ENCODE measurements at regions not wholly inside any gene's neighbourhood (a gene's known extent, or its start where the extent isn't known, plus 50 kb on each side); places are given as distances from the start of the nearest gene placed in this dataset.

- Histone ChIP-seq H3K27ac (no peak overlapping the region), H3K4me3 (no peak overlapping the region), H3K9me3 (no peaks in the 10 kb centered on the region), H3K4me1 (ENCODE audit: insufficient read depth) (no peaks in the 10 kb centered on the region), H3K36me3 (no peaks in the 10 kb centered on the region), H3K27me3 (no peaks in the 10 kb centered on the region)
- TF ChIP-seq POLR2A (IDR thresholded peaks at IDR 0.05), result no peak
- no peak for DNase-seq
- 65 to 68% (median 67%) methylated on average over 2 of the region's 2 CpGs for WGBS, 3 donors
- intact Hi-C loops (cut with DNase I), result no loop called here
Observed at GRCh38 chr5:9841516-9842170, 211.5 kb upstream of the TAS2R1 start.

- TF ChIP-seq, protein P1, sequence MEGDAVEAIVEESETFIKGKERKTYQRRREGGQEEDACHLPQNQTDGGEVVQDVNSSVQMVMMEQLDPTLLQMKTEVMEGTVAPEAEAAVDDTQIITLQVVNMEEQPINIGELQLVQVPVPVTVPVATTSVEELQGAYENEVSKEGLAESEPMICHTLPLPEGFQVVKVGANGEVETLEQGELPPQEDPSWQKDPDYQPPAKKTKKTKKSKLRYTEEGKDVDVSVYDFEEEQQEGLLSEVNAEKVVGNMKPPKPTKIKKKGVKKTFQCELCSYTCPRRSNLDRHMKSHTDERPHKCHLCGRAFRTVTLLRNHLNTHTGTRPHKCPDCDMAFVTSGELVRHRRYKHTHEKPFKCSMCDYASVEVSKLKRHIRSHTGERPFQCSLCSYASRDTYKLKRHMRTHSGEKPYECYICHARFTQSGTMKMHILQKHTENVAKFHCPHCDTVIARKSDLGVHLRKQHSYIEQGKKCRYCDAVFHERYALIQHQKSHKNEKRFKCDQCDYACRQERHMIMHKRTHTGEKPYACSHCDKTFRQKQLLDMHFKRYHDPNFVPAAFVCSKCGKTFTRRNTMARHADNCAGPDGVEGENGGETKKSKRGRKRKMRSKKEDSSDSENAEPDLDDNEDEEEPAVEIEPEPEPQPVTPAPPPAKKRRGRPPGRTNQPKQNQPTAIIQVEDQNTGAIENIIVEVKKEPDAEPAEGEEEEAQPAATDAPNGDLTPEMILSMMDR (IDR thresholded peaks at IDR 0.05), result no peak
- no peak for TF ChIP-seq POLR2A (IDR thresholded peaks at IDR 0.05)
- no peak for TF ChIP-seq EP300 (IDR thresholded peaks at IDR 0.05)
- Histone ChIP-seq H3K27ac (no peak overlapping the region), H3K36me3 (no peaks in the 10 kb centered on the region), H3K27me3 (no peaks in the 10 kb centered on the region), H3K9me3 (no peaks in the 10 kb centered on the region), H3K4me1 (ENCODE audit: insufficient read depth) (no peaks in the 10 kb centered on the region), H3K4me3 (no peak overlapping the region)
- 39 to 63% (median 45%) methylated on average over 7 of the region's 7 CpGs for WGBS, 3 donors
- intact Hi-C loops (cut with DNase I), result no loop called here
- DNase-seq, result no peak
Observed at GRCh38 chr5:9838916-9839315, 208.8 kb upstream of the TAS2R1 start.

DNA sequence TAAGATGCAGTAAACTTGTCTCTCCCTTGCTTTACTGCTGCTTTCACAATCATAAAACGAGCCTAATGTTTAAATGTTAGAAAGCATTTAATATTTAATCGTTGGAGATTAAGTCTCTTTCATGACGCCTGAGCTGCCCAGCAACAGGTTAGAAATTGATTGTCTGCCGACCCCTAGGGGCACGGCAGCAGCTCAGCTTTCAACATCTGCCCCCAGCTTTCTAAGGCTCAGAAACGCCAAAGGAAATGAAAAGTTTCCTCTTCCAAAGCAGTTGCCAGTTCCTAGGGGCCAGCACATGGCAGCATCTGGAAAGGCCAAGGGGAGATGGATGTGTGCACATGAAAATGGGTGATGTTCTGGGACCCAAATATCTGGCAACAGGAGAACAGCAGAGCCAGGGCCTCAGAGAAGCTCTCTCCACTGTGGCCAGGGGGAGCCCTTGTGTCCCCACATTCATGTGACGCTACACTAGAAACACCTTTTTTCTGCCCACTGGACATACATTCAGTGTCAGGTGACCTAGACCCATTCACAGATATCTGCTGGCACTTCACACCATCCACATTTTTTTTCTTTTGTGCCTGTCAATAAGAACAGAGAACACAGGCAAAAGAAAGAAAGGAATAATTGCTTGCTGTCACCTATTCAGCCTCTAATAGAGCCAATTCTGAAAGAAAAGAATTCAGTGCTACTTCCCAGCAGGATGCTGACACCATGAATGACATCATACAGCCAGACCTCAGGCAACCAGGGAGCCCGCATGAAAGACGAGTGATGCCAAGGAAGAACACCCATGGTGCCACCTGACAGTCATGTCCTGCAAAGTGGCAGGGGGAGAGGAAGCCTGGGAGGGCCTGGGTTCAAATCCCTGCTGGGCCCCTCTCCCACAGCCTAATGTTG lies 205.0 kb upstream of the TAS2R1 start:
- Histone ChIP-seq H3K4me3 (no peak overlapping the region), H3K27me3 (no peaks in the 10 kb centered on the region), H3K36me3 (no peaks in the 10 kb centered on the region), H3K4me1 (ENCODE audit: insufficient read depth) (no peaks in the 10 kb centered on the region), H3K27ac (no peak overlapping the region), H3K9me3 (no peaks in the 10 kb centered on the region)
- WGBS, 3 donors, result 29 to 31% (median 31%) methylated on average over 9 of the region's 9 CpGs
- TF ChIP-seq POLR2A (IDR thresholded peaks at IDR 0.05), result no peak
- TF ChIP-seq, protein P1 (IDR thresholded peaks at IDR 0.05), result no peak
- no peak for TF ChIP-seq EP300 (IDR thresholded peaks at IDR 0.05)
- no peak for DNase-seq
- intact Hi-C loops (cut with DNase I), result no loop called here

DNA sequence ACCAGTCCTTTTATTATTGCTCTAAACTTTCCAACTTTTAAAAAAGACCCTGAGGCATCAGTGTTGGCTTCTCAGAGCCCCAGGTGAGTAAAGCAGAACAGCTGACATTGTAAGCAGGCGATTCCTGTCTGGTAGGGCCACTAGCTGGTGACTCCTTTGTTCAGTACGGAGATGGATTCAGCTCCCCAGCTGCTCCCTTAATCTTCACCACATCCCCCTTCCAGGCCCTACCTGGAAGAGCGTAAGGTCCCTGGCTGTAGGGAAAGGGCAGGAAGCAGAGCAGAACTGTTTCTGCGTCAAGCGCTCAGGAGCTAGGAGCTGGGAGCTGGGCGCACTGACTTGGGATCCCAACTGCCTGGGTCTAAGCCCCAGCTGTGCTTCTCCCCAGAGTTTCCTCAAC lies 203.7 kb upstream of the TAS2R1 start:
- TF ChIP-seq, protein P1 (IDR thresholded peaks at IDR 0.05), result no peak
- TF ChIP-seq POLR2A (IDR thresholded peaks at IDR 0.05) (no peak), EP300 (IDR thresholded peaks at IDR 0.05) (no peak)
- no peak for DNase-seq
- Histone ChIP-seq H3K9me3 (no peaks in the 10 kb centered on the region), H3K36me3 (no peaks in the 10 kb centered on the region), H3K4me1 (ENCODE audit: insufficient read depth) (no peaks in the 10 kb centered on the region), H3K4me3 (no peak overlapping the region), H3K27me3 (no peaks in the 10 kb centered on the region), H3K27ac (no peak overlapping the region)
- WGBS, 3 donors, result 81 to 89% (median 83%) methylated on average over 6 of the region's 6 CpGs
- intact Hi-C loops (cut with DNase I), result no loop called here

DNA sequence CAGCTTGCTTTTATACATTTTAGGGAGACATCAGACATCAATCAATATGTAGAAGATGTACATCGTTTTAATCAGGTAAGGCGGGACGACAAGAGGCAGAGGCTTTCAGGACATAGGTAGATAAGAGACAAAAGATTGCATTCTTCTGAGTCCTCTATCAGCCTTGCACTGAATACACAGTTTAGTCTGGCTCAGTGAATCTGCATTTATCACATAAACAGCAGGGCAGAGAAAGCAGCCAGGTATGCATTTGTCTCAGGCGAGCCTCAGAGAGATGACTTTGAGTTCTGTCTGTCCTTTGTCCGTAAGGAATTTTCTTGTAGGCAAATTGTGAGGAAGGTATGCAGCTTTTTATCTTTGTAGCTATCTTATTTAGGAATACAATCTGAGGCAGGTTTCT lies 202.8 kb upstream of the TAS2R1 start:
- TF ChIP-seq POLR2A (IDR thresholded peaks at IDR 0.05), result no peak
- TF ChIP-seq, protein P1 (IDR thresholded peaks at IDR 0.05), result no peak
- no peak for TF ChIP-seq EP300 (IDR thresholded peaks at IDR 0.05)
- DNase-seq, result no peak
- Histone ChIP-seq H3K27ac (no peak overlapping the region), H3K36me3 (no peaks in the 10 kb centered on the region), H3K9me3 (no peaks in the 10 kb centered on the region), H3K4me1 (ENCODE audit: insufficient read depth) (no peaks in the 10 kb centered on the region), H3K27me3 (no peaks in the 10 kb centered on the region), H3K4me3 (no peak overlapping the region)
- 74 to 79% (median 77%) methylated on average over 5 of the region's 5 CpGs for WGBS, 3 donors
- intact Hi-C loops (cut with DNase I), result no loop called here
